HFF-Myc (cell line): ENCODE measurements at regions not wholly inside any gene's neighbourhood (a gene's known extent, or its start where the extent isn't known, plus 50 kb on each side); places are given as distances from the start of the nearest gene placed in this dataset.

Experiments
- DNase-seq: peaks from one replicate; pipeline ENCODE4 v3.0.0-alpha.2; 2011; ENCODE audit warnings: low read depth; ENCODE audit errors: extremely low read depth
- H3K4me3 ChIP-seq: replicated peaks from 2 replicates; pipeline ENCODE4 v1.5.1; 2011; ENCODE audit warnings: low read depth, mild to moderate bottlenecking, control low read depth, low read length
- TF ChIP-seq, protein P1 (sequence below): IDR thresholded peaks from 2 replicates; pipeline ENCODE4 v1.5.1; 2012; ENCODE audit warnings: mild to moderate bottlenecking, low read depth, low read length, control low read depth; ENCODE audit errors: missing control alignments

DNA sequence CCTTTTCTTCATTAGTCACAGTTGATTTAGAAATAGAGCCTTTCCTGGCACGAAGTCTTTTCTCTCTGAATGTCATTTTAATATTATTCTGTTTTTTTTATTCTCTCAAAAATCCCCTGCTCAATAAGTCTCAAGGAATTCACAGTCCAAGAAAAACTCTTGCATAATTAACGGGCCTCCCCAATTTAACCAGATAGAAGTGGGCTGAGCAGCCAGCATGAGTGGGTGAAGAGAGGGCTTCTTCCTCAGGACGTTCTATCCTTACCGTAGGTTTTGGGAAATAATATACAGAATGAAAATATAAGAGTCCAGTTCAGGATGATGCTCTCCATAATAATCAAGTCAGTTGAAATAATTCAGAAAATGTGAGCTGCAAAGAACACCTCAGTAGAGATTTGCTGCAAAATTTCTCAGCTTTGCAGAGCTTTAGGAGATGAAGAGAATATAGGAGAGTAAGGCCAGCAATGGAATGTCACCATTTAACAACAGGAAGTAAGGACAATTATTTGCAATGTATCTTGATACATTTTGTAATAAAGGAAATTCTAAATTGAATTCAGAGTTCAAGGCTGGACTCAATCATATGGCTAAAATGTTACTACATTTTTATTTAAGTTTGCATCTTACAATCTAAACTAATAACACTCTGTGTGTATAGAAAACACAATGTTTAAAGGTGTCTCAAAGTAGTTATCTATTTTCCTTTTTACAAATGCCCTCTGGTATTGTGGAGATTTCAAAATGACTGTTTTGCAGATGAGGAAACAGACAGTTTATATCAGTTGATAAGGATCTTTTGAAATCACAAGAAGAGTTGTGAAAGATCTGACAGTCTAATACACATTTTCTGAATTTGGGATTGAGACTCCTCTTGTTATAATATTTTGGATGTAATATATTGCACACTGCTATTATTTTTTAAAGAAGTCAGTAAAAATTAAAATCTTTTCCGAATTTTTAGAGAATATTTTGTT, 1724.1 kb upstream of the SEL1L start:
- no peak for DNase-seq
- H3K4me3 ChIP-seq = no peak overlapping the region
- TF ChIP-seq, protein P1, sequence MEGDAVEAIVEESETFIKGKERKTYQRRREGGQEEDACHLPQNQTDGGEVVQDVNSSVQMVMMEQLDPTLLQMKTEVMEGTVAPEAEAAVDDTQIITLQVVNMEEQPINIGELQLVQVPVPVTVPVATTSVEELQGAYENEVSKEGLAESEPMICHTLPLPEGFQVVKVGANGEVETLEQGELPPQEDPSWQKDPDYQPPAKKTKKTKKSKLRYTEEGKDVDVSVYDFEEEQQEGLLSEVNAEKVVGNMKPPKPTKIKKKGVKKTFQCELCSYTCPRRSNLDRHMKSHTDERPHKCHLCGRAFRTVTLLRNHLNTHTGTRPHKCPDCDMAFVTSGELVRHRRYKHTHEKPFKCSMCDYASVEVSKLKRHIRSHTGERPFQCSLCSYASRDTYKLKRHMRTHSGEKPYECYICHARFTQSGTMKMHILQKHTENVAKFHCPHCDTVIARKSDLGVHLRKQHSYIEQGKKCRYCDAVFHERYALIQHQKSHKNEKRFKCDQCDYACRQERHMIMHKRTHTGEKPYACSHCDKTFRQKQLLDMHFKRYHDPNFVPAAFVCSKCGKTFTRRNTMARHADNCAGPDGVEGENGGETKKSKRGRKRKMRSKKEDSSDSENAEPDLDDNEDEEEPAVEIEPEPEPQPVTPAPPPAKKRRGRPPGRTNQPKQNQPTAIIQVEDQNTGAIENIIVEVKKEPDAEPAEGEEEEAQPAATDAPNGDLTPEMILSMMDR = no peak

DNA sequence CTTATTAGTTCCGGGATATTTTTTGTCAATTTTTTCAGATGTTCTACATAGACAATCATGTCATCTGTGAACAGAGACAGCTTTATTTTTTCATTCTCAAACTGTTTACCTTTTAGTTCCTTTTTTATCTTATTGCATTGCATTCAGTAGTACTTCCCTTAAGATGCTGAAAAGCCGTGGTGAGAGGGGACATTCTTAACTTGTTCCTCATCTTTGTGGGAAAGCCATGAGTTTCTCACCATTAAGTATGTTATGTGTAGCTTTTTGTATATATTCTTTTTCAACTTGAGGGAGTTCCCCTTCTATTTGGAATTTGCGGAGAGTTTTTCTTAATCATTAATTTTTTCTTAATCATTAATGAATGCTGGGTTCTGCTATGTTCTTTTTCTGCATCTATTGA, 1727.1 kb upstream of the SEL1L start:
- DNase-seq = no peak
- no peak overlapping the region for H3K4me3 ChIP-seq
- TF ChIP-seq, protein P1 = no peak

DNA sequence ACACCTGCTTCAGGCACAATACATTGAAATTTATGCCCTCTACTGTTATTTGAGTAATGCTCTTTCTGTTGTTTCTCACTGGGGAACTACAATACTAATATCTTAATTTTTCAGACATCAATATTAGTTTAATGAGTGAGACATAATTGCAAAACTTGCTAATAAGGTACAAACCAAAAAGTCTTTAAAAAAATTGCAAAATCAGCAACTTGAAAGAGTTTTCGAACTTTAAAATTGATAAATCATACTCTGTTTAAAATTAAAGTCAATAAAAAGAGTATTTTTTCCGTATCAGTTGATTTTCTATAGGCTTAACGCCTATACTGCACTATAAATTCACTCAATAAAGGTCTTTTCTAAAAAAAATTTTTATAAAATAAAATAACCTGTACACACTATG, 1735.9 kb upstream of the SEL1L start:
- no peak overlapping the region for H3K4me3 ChIP-seq
- DNase-seq = no peak
- TF ChIP-seq, protein P1 = no peak

DNA sequence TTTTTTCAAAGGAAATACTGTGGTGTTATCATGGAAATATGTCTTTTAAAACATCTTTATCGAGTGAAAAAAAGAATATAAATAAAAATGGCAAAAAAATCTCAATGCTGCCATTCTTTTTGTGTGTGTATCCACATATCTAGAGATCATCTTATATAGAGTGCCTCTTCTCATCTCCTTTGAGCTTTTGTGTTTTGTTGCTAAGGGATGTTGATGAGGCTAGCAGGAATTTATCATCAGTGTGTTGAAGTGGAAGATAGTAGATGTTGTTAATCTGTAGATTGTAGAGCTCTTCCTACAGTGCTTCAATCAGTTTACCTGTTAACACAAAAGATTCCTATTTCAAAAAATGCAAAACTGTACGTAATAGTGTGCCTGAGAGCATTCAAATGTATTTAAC, 1738.0 kb upstream of the SEL1L start:
- no peak overlapping the region for H3K4me3 ChIP-seq
- TF ChIP-seq, protein P1 = no peak
- DNase-seq = no peak

DNA sequence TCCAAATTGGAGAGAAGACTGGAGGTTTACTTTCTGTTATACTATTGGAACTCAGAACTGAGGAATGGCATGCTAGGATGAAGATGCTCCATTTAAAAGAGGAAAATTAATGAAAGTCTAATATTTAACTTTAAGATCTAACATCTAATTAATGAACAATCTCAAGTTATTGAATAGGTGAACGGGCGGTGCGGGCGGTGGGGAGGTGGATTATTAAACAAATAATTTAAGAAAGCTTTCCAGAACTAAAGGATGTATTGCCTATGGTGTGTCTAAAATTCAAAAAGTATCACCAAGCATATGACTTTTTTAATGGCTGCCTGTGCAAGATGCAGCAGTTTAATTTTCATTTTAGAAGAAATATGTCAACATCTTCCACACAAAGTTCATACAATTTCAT, 1747.1 kb upstream of the SEL1L start:
- no peak for DNase-seq
- TF ChIP-seq, protein P1 = no peak
- H3K4me3 ChIP-seq = no peak overlapping the region

DNA sequence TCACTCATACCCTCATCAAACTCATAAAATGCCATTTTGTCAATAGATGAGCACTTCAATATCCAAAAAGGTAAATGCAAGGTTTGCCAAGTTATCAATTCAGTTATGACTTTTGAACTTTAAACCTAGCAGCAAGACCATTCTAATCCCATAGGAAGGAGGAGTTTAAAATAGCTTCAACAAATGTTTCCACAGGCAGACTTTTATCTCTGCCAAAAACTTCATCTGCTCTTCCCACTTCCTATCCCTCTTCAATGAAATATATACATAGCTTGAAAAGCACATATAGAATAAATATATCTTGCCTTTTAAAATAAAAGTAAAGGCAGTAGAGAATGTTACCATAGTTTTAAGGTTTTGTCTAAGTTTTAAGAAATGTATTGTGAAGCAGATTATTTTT, 1749.1 kb upstream of the SEL1L start:
- no peak for DNase-seq
- TF ChIP-seq, protein P1 = no peak
- no peak overlapping the region for H3K4me3 ChIP-seq
